GM19467 (cell line): ENCODE measurements at regions not wholly inside any gene's neighbourhood (a gene's known extent, or its start where the extent isn't known, plus 50 kb on each side); places are given as distances from the start of the nearest gene placed in this dataset.

ENCODE experiments used
- ATAC-seq: cut with Tn5 transposase; IDR thresholded peaks from one replicate; pipeline ENCODE4 v1.9.1; 2021; ENCODE audit warnings: mild to moderate bottlenecking, moderate library complexity; ENCODE audit not compliant: unreplicated experiment

GRCh38 chr14:34250959-34251358 lies 211.1 kb downstream of the SPTSSA start:
- no peak for ATAC-seq

- ATAC-seq = no peak
Observed at GRCh38 chr14:34247605-34248004, 214.4 kb downstream of the SPTSSA start.

DNA sequence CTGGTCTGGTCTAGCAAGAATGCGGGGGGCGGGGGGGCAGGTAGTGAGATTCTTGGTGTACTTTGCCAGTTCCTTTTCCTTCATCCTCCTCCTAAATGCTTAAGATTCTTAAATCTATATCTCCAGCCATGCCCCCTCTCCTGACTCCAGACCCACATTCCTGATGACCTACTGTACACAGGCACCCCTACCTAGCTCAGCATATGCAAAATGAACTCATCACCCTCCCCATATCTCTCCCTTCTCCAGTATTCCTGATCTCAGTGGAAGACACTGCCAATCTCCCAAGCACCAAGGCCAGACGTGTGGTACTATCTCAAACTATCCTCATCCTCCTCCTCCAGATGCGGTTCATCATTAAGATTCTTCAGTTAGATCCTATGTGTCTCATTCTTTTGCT lies 215.8 kb downstream of the SPTSSA start:
- no peak for ATAC-seq

DNA sequence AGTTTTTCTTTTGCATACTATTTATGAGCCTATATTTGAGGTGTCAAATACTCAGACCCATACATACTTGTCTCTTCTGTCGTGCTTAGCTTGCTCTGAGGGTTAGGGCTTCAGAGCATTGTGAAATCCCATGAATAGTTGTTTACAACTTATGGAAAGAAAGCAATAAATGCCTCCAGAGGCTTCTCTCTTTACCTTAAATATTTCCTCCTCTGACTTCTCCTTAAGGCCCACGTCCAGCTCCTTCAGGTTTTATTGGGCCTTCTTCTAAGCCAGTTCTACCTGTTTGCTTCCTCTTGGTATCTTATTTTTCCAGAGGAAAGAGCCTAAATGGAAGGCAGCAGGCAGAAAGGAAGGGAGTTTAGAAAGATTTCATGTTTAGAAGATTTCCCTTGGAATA lies 218.6 kb downstream of the SPTSSA start:
- ATAC-seq = no peak

- ATAC-seq = no peak
Observed at GRCh38 chr14:34243001-34243400, 219.0 kb downstream of the SPTSSA start.

GRCh38 chr14:34241185-34241711 lies 220.8 kb downstream of the SPTSSA start:
- ATAC-seq = no peak

GRCh38 chr14:34238610-34239009 lies 223.4 kb downstream of the SPTSSA start:
- no peak for ATAC-seq

DNA sequence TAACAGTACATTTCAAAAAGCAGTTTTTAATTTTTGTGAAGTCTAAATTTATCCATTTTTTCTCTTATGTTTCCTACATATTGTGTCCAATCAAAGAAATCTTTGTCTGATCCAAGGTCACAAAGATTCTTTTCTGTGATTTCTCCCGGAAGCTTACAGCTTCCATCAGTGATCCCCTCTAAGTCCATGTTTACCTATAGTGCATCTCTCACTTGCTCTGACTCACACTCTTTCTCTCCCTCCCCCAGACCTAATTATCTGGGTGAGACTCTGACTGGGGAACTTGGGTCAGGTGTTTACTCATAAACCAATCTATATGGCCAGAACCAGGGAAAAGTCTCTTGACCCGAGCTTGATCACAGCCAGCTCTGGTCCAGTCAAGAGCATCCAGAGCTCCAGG lies 224.4 kb downstream of the SPTSSA start:
- no peak for ATAC-seq

- no peak for ATAC-seq
Observed at GRCh38 chr14:34237081-34237480, 225.0 kb downstream of the SPTSSA start.

- no peak for ATAC-seq
Observed at GRCh38 chr14:34235643-34236300, 226.3 kb downstream of the SPTSSA start.

DNA sequence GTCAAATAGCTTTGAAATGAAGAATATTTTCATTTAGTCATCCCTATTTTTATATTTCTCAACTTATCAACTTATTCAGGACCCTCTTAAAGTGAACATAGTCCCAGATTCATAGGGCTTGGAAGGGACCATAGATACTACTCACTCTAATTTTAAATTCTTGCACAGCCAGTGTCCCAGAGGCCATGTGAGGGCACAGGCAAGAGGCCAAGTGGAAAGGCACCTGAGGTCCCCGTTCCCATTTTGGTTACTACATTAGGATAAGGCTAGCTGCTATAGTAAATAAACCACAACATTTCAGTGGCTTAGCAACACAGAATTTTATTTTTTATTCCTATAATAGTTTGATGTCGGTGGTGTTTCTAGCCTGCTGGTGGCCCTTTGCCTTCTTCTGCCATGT lies 227.8 kb downstream of the SPTSSA start:
- no peak for ATAC-seq

DNA sequence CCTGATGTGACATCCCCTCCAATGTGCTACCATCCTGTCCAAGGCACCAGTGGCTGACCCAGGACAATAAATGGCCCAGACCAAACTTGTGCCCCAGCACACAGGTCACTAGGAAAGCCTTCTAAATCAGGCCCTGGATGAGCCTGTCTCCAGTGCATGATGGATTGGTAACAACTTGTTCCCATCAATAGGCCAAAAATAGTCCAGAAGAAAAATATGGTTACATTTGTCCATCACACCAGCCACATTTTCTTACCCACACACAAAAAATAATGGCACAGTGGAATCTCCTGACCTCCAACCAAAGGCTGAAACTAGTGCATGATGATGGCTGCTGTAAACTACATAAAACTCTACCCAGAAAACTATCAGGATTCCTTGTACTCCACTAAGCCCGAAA lies 228.4 kb downstream of the SPTSSA start:
- ATAC-seq = no peak

- no peak for ATAC-seq
Observed at GRCh38 chr14:34232790-34233189, 229.2 kb downstream of the SPTSSA start.

- ATAC-seq = no peak
Observed at GRCh38 chr14:34231626-34232025, 230.4 kb downstream of the SPTSSA start.

DNA sequence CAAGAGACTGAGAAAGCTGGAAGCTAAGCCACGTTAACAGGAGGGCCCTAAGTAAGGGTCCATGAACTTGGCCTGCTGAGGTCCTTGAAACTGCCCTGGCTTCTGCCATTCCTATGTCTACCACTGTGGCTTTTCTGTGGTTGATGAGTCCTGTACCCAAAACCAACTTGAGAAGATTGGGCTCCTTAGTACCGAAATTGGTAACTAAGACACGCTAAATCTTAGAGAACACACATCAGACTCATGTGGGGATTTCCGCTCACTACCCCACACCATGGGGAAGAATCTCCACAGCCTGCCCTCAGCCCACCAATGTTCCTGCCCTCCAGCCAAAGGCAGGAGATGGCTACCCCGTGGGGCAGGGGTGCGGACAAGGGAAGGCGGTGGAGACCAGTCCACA lies 232.9 kb downstream of the SPTSSA start:
- no peak for ATAC-seq

- ATAC-seq = no peak
Observed at GRCh38 chr14:34228650-34228976, 233.4 kb downstream of the SPTSSA start.

DNA sequence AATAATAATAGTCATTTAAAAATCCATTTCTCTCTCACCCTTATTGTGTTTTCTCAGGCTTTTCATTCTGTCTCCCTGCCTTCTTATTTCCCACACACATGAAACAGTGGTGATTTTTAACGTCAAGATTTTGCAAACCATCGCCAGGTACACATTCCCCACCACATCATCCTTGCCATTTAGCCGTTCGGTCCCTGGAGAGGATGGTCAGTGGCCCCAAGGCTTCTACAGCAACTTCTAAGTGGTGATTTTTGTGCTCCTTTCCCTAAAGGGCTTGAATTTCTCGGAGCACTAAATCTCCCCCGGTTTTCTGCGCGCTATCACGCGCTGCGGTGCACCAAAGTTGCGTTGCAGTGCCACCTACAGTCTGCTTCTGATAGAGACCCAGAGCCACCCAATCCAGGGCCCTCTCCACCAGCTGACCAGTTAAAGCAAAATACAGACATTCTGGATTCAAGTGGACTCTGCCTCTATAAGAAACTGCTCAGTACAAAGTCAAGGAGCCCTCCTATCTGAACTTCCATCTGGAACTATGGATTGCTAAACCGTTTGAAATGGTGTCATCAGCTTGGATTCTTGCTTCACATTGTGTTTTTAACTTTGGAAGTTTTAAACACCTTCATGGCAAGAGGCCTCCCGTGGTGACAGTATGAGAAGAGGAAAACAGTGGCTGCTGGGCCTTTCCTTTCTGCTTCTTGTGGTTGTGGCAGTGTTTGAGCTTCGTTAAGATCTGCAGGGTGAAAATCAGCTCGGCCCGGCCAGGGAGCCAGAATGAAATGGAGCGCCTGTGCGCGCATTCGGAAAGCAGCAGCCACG lies 234.0 kb downstream of the SPTSSA start:
- peak; percentile 78 for ATAC-seq

DNA sequence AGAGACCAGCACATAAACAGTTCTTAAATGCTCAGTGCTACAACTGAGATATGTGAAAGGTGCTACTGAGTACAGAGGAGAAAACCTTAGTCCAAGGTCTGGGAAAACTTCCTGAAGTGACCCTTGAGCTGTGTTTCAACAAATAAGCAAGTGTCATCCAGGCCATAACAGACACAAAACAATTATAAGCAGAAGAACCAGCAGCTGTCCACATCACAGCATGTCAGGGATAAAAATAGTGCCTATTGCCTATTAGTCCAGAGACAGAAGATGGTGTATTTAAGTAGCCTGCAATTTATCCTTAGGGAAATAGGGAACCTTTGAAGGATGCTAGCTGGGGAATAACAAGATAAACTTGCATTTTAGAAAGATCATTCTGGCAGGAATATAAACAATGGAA lies 237.8 kb downstream of the SPTSSA start:
- no peak for ATAC-seq

GRCh38 chr14:34223373-34224148 lies 238.5 kb downstream of the SPTSSA start:
- ATAC-seq = no peak

DNA sequence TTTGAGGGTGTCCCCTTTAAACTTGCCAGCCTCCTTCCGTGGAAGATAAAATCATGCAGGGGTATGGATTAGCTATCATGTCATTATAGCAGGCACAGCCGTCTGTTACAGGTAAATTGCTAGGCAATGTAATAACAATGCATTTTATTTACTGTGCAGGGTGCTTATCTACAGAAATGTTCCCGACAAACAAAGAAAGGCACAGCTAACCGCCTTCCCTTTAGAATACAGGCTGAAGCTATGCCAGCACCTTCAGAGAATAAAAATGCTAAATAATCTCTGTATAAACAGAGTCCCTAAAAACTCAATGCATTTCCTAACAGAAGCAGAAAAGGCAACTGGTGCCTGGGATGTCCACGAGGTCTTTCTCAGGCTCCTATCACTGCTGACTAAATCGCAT lies 239.2 kb downstream of the SPTSSA start:
- ATAC-seq = no peak

DNA sequence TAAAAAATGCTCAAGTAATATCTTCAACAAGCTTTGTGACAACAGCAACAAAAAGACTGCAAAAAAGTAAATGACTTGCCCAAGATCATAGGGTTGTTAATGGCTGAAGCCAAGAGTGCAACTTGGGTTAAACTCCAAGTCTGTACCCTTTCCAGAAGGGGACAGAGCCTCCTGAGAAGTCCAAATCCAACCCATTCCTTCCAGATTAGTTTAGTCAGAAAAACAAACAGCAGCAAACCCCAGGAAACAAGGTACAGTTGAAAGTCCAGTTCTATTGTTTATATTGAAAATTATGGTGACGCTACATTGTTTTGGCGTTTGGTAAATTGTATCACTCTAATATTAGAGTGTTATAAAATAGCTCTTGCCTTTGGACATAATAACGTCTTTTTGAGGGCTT lies 239.9 kb downstream of the SPTSSA start:
- no peak for ATAC-seq

GRCh38 chr14:34220921-34221320 lies 241.1 kb downstream of the SPTSSA start:
- peak; percentile 48 for ATAC-seq
